GM18868 (cell line): ENCODE measurements at regions not wholly inside any gene's neighbourhood (a gene's known extent, or its start where the extent isn't known, plus 50 kb on each side); places are given as distances from the start of the nearest gene placed in this dataset.

ENCODE experiments used
- ATAC-seq: cut with Tn5 transposase; IDR thresholded peaks from one replicate; pipeline ENCODE4 v1.9.1; 2021; ENCODE audit warnings: mild to moderate bottlenecking, moderate library complexity; ENCODE audit not compliant: unreplicated experiment

GRCh38 chr2:78263571-78263970 is 741.4 kb upstream of the LRRTM4 start:
- no peak for ATAC-seq

DNA sequence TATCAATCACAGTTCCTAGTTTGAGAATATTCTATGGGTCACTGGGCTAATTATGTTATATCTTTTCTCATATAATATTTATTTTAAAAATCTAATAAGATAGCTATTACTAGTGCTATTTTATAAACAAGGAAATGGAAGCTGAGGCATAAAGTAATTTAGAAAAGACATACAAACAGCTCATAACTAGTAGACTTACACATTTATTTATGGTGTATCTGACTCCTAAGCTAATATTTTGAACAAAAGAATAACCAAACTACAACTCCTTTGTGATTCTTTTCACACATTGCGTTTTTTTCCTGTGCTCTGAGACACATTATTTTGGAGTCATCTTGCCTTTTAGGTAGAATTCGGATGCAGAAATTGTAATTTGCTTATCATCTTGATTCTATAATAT is 742.0 kb upstream of the LRRTM4 start:
- no peak for ATAC-seq

DNA sequence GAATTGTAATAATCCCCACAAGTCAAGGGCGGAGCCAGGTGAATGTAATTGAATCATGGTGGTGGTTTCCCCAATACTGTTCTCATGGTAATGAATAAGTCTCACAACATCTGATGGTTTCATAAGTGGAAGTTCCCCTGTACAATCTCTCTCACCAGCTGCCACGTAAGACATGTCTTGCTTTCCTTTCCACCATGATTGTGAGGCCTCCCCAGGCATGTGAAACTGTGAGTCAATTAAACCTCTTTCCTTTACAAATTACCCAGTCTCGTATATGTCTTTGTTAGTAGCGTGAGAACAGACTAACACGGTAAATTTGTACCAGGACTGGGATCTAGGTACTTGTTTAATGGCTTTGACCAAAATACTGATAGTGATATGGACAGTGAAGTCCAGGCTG is 744.3 kb upstream of the REG3G start:
- peak; percentile 98 for ATAC-seq

- no peak for ATAC-seq
Measured at GRCh38 chr2:78290581-78291214, 734.8 kb upstream of the REG3G start.

DNA sequence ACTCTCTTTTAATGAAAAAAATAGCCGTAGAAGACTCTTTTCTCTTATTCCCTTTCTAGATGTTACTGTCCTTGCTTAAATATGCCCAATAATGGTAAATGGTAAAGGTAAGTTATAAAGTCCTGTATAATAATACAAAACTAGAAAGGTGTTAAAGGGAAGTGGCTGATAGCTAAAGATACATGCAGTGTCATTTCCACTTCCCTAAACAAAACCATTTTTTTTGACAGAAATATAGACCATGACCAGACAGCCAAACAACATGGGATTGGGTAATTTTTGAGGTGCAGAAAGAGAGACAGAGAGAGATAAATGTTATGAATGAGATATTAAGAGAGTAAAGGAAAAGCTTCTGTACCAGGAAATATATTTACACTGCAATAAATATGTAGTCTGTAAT is 731.7 kb upstream of the REG3G start:
- ATAC-seq: no peak

DNA sequence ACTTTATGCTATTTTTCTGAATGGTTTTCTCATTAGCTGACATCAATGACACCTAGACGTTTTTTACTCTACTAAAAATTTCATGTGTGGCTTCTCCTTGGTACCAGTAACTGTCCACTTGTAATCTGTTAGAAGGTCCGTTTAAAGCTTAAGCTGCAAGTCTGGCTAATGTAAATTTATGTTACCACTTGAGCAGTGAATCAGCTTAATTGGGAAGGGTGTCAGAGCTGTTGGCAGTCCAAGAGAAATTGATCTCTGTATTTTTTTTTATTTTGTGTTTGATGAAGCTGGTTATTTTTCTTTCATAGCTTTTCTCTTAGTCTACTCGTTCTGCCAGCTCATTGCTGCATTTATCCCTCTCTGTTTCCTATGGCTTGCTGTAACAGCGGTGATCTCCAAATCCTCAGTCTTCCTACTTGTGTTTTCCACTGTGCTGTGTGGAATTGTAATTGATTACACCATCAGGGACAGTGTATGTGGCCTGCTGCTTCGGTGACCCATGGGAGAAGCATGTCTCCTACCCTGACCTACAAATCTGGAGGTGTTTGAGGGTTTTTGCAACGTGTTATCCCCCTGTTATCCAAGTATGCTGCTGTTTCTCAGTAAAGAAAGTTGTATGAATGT is 724.2 kb upstream of the REG3G start:
- ATAC-seq: no peak

GRCh38 chr2:78304678-78305077 is 720.8 kb upstream of the REG3G start:
- no peak for ATAC-seq

DNA sequence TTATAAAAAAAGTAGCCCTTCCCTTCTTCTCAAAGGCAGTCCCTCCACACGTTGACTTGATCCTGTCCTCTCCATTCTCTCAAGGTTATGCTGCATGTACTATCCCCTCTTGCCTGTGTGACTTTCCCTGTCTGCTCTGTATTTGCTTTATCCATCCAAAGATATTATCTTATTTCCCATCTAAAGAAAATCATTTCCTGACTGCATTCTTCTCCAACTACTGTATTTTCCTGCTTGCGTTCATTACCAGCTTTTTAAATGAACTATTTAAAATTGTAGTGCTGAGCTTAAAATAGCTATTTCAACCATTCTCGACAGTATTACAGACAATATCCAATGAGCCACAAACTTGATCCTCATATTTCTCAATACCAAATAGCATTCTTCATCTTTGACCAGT is 716.0 kb upstream of the REG3G start:
- ATAC-seq: no peak

- ATAC-seq: no peak
Measured at GRCh38 chr2:78315368-78315767, 710.1 kb upstream of the REG3G start.

GRCh38 chr2:78318275-78318674 is 707.2 kb upstream of the REG3G start:
- no peak for ATAC-seq

DNA sequence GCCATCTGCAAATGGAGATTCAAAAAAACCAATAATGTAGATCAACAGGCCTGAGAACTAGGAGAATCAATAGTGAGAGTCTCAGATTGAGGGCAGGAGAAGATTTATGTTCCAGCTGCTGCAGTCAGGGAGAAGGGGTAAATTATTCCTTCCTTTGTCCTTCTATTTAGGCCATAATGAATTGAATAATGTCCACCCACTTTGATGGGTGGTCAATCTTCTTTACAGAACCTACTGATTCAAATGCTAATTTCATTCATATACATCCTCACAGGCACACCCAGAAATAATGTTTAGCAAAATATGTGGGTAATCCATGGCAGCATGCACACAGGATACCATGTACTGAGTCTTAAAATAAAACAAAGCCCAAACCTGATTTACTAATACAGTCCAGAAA is 695.3 kb upstream of the REG3G start:
- no peak for ATAC-seq

DNA sequence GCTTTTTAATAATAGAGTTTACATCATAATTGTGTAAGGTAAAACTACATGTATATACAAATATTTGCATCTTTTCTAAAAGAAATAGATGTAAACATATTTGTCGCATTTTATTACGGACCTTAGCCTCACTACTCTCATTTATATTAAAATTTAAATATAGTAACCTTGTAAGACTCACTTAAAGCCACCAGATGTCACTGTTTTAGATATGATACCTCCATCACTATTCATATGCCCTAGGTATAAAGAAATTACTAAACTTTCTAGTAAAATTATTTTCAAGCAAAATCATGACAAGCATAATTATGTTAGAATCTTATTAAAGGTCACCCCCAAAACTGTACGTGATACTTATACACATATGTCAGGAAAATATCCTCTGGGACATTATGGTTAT is 674.3 kb upstream of the REG3G start:
- ATAC-seq: peak; percentile 62

DNA sequence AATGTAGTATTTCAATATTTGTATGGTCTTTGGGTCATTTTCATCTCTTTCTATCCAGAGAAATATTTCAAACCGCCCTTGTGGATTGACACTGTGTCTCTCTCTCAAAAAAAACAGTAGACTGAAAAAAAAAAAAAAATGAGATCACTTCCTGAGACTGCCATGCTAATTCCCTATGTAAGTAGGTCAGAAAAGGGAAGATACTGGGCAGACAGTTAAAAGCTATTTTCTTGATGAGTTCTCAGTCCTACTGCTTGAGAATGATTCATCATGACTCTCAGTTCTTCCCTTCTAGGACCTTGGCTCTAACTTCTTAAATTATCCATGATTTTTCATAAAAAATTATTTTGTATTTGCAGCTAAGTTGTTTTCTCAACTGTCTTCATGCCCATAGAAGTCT is 672.3 kb upstream of the REG3G start:
- no peak for ATAC-seq

DNA sequence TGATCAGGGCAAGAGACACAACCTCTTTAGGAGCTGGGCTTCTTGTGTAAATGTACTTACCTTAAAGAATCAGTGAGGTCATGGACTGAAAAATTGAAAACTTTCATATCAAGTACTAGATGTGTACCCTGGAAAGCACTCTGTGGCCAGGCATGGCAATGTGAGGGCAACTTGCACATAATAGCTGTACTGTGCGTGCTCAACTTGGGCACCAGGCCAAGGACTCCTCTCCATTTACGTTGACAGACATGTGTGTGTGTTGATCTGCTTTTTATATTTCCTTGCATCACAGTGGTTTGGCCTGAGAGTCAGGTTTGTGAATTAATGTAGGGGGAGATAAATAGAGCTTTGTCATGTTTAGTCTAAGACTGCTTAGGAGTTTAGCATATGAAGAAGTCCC is 669.5 kb upstream of the REG3G start:
- no peak for ATAC-seq

- ATAC-seq: no peak
Measured at GRCh38 chr2:78383576-78383975, 641.9 kb upstream of the REG3G start.

GRCh38 chr2:78397198-78397597 is 628.3 kb upstream of the REG3G start:
- no peak for ATAC-seq

GRCh38 chr2:78407960-78408794 is 617.3 kb upstream of the REG3G start:
- no peak for ATAC-seq

DNA sequence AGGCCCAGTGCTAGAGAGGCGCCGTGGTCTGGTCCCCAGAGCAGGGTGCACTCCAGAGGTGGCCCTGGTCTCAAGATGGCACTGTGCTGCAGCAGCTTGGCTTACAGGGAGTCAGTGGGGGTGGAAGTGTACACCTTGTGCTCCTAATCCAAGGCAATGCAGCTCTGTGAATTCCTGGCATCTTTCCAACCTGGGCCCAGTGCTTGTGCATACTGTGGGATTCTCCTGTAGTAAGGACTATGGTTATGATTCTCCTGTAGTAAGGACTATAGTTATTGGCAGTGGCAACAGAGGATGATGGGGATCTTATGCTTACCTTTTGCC is 616.7 kb upstream of the REG3G start:
- no peak for ATAC-seq

DNA sequence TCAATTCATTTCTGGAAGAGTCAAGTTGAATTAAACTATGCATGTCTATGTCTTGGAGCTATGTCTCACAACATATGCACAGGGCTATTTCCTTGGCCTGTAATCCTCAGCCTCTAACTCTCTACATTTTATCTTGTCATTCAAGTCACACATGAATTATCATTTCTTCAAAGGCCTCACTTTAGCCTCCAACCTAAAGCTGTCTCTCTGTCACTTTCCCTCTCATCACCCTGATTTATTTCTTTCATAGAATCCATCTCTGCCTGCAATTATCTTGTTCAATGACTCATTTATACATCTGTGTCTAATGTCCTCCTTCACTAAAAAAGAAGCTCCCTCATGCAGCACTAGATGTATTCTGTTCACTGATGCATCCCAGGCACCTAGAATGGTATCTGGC is 614.2 kb upstream of the REG3G start:
- no peak for ATAC-seq

GRCh38 chr2:78416625-78417300 is 608.7 kb upstream of the REG3G start:
- ATAC-seq: no peak

DNA sequence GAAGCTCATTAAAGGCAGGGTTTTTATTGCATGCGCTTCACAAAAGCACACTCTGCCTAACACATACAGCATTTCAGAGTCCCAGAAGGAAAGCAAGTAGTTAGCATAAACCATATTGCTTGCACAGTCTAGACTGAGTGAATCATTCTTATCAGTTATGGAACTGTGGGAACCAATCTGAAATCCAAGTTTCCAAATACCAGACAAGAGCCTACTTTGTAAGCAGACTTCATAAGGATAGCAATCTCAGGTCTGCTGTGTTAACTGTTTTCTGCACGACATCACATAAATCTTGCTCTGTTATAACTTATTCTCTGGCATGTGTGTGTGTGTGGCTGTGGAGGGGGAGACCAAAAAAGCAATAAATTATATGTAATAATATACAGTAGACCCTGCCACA is 608.1 kb upstream of the REG3G start:
- no peak for ATAC-seq

GRCh38 chr2:78418021-78418420 is 607.5 kb upstream of the REG3G start:
- ATAC-seq: no peak
